Osteocyte (in vitro differentiated cells): ENCODE measurements at regions not wholly inside any gene's neighbourhood (a gene's known extent, or its start where the extent isn't known, plus 50 kb on each side); places are given as distances from the start of the nearest gene placed in this dataset.

Source experiments
- DNase-seq: peaks from one replicate; pipeline ENCODE4 v3.0.0; 2021; ENCODE audit warnings: mixed read lengths; ENCODE audit not compliant: unreplicated experiment; ENCODE audit errors: extremely low spot score
- H3K27ac Mint-ChIP-seq: one replicate; pipeline ENCODE4 v1.8.0; 2021; ENCODE audit warnings: mild to moderate bottlenecking, mixed read lengths; ENCODE audit not compliant: unreplicated experiment
- H3K27me3 Mint-ChIP-seq: one replicate; pipeline ENCODE4 v1.8.0; 2021; ENCODE audit warnings: mixed read lengths; ENCODE audit not compliant: unreplicated experiment
- H3K36me3 Mint-ChIP-seq: one replicate; pipeline ENCODE4 v1.8.0; 2021; ENCODE audit warnings: mixed read lengths; ENCODE audit not compliant: unreplicated experiment
- H3K4me1 Mint-ChIP-seq: one replicate; pipeline ENCODE4 v1.8.0; 2021; ENCODE audit warnings: mixed read lengths; ENCODE audit not compliant: unreplicated experiment
- H3K4me3 Mint-ChIP-seq: one replicate; pipeline ENCODE4 v1.8.0; 2021; ENCODE audit warnings: mild to moderate bottlenecking, moderate library complexity, mixed read lengths; ENCODE audit not compliant: unreplicated experiment
- H3K9me3 Mint-ChIP-seq: one replicate; pipeline ENCODE4 v1.8.0; 2021; ENCODE audit warnings: mixed read lengths; ENCODE audit not compliant: unreplicated experiment
- TF ChIP-seq, protein P1 (sequence below): fragments of 200-600 bp; sonication (generic); IDR thresholded peaks from 2 replicates; pipeline ENCODE4 v1.5.0; 2021; ENCODE audit warnings: antibody characterized with exemption, mild to moderate bottlenecking, moderate library complexity

DNA sequence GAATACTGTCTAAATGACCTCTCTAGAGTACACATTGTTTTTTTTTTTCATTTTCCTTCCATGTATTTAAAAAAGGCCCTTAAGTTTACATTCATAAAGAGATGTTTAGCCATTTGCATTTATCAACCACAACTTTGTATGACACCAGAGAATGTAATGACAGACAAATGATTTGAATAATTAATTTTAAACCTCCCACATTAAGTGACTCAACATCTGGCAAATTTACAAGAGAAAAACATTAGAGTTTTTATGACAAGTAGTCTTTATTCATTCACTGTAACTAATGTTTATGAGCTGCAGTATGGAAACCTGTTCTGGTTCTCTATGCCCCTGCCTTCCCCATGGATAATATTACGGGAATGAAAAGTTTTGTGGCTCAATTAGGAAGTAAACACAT is 1093.8 kb upstream of the CDH9 start:
- Mint-ChIP-seq H3K27me3 (peaks cover 22% of the 10 kb centered on the region), H3K9me3 (no peaks in the 10 kb centered on the region), H3K4me3 (no peak overlapping the region), H3K36me3 (no peaks in the 10 kb centered on the region), H3K27ac (no peak overlapping the region), H3K4me1 (no peaks in the 10 kb centered on the region)
- TF ChIP-seq, protein P1, sequence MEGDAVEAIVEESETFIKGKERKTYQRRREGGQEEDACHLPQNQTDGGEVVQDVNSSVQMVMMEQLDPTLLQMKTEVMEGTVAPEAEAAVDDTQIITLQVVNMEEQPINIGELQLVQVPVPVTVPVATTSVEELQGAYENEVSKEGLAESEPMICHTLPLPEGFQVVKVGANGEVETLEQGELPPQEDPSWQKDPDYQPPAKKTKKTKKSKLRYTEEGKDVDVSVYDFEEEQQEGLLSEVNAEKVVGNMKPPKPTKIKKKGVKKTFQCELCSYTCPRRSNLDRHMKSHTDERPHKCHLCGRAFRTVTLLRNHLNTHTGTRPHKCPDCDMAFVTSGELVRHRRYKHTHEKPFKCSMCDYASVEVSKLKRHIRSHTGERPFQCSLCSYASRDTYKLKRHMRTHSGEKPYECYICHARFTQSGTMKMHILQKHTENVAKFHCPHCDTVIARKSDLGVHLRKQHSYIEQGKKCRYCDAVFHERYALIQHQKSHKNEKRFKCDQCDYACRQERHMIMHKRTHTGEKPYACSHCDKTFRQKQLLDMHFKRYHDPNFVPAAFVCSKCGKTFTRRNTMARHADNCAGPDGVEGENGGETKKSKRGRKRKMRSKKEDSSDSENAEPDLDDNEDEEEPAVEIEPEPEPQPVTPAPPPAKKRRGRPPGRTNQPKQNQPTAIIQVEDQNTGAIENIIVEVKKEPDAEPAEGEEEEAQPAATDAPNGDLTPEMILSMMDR = no peak
- no peak for DNase-seq

DNA sequence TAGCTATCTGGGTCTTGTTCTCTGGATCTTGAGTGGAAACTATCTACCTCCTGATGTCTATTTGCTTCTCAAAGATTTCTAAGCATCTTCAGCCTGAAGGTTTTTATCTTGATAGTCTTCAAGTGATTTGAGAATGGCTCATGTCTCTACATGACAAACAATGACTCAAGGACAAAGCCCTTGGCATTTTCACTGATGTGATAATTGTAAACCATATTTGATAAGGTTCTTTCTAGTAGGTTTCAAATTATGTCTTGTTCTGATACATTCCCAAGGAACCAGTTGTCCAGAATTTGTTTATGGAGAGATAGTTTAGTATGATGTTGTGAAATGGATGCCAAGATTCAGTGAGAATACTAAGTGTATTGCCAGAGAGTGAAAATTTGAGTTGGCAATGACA is 1079.3 kb upstream of the CDH9 start:
- Mint-ChIP-seq H3K9me3 (peaks cover 10% of the 10 kb centered on the region), H3K4me3 (no peak overlapping the region), H3K4me1 (no peaks in the 10 kb centered on the region), H3K36me3 (no peaks in the 10 kb centered on the region), H3K27me3 (peaks cover 3% of the 10 kb centered on the region), H3K27ac (no peak overlapping the region)
- no peak for DNase-seq
- TF ChIP-seq, protein P1 = no peak

- H3K9me3 Mint-ChIP-seq = peaks cover 10% of the 10 kb centered on the region
- H3K4me1 Mint-ChIP-seq = no peaks in the 10 kb centered on the region
- DNase-seq = no peak
- TF ChIP-seq, protein P1 = no peak
- no peak overlapping the region for H3K27ac Mint-ChIP-seq
- peaks cover 3% of the 10 kb centered on the region for H3K27me3 Mint-ChIP-seq
- no peaks in the 10 kb centered on the region for H3K36me3 Mint-ChIP-seq
- H3K4me3 Mint-ChIP-seq = no peak overlapping the region
Measured at GRCh38 chr5:28117273-28117672, 1078.9 kb upstream of the CDH9 start.

DNA sequence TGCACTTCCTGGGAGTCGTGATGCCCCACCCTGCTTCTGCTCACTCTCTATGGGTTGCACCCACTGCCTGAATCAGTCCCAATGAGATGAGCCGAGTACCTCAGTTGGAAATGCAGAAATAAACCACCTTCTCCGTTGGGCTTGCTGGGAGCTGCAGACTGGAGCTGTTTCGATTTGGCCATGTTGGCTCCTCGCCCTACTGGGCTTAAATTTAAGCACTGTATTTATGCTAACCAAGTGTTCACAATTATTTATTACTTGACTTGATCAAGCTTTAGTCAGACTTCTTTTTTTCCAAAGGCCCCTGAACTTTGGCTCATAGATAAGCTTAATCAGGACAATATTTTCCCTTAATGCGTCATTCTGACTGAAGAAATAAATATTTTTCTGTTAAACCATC is 1072.4 kb upstream of the CDH9 start:
- Mint-ChIP-seq H3K4me3 (no peak overlapping the region), H3K4me1 (no peaks in the 10 kb centered on the region), H3K27ac (no peak overlapping the region), H3K36me3 (no peaks in the 10 kb centered on the region), H3K27me3 (peaks cover 11% of the 10 kb centered on the region), H3K9me3 (peaks cover under 1% of the 10 kb centered on the region)
- DNase-seq = no peak
- TF ChIP-seq, protein P1 = no peak

GRCh38 chr5:28104080-28104479 is 1065.7 kb upstream of the CDH9 start:
- no peak overlapping the region for H3K27ac Mint-ChIP-seq
- peaks cover 2% of the 10 kb centered on the region for H3K4me1 Mint-ChIP-seq
- H3K9me3 Mint-ChIP-seq = peaks cover 3% of the 10 kb centered on the region

More at GRCh38 chr5:28104080-28104479, 1065.7 kb upstream of the CDH9 start:
- H3K36me3 Mint-ChIP-seq = no peaks in the 10 kb centered on the region
- peaks cover 17% of the 10 kb centered on the region for H3K27me3 Mint-ChIP-seq
- H3K4me3 Mint-ChIP-seq = no peak overlapping the region
- no peak for DNase-seq
- TF ChIP-seq, protein P1 = no peak
